GM19351 (cell line): ENCODE measurements at regions not wholly inside any gene's neighbourhood (a gene's known extent, or its start where the extent isn't known, plus 50 kb on each side); places are given as distances from the start of the nearest gene placed in this dataset.

Experiments used
- ATAC-seq: cut with Tn5 transposase; IDR thresholded peaks from one replicate; pipeline ENCODE4 v1.9.1; 2021; ENCODE audit warnings: mild to moderate bottlenecking, moderate library complexity; ENCODE audit not compliant: unreplicated experiment

DNA sequence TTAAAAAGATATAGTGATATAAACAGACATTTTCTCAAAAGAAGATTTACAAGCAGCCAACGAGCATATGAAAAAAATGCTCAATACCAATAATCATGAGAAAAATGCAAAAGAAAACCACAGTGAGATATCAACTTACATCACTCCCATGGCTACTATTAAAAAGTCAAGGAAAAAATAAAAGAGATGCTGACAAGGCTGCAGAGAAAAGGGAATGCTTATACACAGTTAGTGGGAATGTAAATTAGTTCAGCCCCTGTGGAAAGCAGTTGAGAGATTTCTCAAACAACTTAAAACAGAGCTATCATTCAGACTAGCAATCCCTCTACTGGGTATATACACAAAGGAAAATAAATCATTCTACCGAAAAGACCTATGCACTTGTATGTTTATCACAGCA lies 97.1 kb upstream of the CARD18 start:
- ATAC-seq = no peak

DNA sequence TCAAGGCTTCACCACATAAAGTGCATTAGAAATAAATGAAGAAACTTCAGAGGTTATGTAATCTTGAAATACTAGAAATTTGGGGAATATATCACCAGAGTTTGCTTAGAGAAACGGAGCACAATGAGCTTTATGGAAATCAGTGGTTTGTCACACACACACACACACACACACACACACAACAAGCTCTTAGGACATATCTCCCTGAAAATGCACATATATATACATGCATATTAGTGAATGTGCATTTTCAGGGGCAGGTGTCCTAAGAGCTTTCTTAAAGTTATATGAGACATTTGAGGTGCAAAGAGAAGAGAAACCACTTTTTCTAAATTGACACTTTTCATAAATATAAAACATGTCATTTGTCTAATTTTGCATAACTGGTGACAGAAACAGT lies 93.7 kb upstream of the CARD18 start:
- ATAC-seq = no peak

DNA sequence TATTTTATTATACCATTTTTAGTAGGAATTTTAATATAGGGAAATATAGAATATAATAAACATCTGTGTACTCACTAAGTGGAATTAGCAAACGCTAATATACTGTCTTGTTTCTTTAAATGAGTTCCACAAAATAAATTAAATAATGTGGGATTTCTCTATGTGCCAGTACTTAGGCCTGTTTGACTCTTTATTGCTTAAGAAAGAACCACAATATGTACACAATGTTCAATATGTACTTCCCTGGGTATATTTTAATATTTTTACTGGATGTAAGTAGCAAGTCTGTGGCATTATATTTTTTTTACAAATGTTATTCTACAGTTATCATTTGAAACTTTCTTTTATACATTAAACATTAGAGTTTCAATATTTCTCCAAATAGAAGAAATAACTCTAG lies 92.5 kb upstream of the CARD18 start:
- no peak for ATAC-seq

DNA sequence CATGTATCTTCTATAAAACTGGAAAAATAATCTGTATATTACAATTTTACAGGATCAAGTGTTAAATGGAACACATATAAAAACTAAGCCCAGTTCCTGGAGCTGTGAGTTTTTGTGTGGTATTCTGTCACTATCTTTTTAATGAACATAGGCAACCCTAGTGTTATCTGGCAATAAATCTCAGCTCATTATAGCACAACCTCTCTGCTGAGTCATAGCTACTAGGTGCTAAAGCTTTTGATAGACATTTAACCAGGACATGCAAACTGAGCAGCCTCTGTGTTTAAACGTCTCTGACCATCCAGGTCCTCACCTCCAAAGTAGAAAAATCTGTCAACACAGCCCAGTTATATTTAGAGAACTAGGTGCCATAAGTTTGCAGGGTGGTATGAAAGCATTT lies 91.0 kb upstream of the CARD18 start:
- no peak for ATAC-seq

DNA sequence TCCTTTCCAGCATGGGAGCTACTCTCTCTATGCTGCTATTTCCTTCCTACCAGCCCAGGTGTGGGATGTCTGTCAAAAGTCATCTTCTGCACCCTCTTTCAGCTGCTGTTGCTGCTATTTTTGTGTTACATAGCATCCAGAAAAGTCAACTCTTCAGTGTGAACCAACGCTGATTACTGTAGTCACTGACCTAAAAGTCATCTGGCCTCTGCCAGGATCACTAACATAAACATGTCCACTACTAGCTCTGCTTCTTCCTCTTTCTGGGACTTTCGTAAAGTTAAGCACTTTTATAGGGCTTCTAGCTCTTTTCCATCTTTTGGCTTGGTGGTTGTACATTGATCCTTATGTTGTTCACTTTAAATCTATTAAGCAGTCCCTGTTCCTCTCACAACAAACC lies 90.2 kb upstream of the CARD18 start:
- no peak for ATAC-seq

DNA sequence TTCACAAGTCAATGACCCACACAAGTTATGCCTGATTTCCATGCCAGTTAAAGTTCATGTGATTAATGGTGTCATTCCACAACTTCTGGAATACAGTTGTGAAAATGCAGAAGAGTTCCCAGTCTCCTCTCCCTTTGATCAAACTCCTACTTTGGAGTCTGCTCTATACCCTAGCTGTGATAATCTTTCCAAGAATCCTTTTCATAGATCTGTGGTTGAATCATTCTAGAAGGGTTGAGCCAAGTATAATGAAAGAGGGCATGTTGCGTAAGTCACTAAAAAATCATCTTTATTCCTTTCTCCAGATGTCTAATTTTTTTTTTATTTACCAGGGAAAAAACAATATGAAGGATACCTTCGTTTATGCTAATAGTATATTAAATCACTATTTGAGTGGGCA lies 89.7 kb upstream of the CARD18 start:
- ATAC-seq = no peak

DNA sequence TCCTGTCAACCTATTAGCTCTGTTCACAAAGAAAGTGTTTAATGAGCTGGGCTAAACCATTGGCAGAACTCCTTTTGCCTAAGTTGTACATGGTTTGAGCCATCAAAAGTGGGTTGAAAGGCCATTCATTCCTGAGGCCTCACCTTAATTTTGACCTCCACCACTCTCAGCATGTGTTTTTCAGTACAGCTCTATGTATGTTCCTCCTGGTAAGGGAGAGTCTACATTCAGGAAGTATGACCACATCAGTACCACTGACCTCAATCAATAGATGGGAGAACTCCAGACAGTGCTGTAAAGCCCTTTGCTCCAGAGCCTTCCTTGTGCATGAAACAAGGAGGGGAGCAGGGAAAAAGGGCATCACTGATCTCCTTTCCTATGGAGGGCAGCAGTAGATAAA lies 87.8 kb upstream of the CARD18 start:
- no peak for ATAC-seq

DNA sequence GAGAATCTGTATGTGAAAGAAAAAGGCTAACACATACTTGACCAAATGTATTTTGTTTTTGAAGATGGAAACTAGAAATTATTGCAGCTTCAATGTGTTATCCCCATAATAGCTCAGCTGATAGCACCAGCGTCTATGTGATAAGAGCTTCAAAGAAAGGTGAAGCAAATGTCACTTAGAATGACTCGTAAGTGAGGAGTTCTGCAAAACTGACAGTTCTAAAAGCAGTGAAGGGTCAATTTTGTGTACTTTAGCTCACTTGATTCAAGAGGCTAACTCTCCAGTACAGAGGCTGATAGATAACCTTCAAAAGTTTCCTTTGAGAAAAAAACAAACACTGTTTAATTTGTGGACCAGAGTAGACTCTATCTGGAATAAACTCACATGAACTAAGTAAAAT lies 87.2 kb upstream of the CARD18 start:
- ATAC-seq = no peak

DNA sequence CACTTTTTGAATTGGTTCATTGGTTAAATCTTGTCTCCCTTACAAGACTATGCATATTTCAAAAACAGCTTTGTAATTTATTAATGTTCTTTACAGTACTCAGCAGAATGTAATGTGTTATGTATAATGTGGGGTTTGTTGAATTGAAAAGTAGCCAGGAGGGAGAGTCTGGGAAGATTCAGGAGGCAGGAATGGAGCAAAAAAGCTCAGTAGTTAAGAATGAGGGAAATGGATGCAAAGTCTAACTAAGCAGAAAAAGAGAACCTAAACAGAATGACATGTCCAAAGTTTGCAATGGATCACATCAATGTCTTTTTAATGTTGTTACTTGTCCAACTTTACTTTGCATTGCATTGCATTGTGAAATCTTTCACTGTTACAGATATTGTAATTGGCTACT lies 86.5 kb upstream of the CARD18 start:
- no peak for ATAC-seq

DNA sequence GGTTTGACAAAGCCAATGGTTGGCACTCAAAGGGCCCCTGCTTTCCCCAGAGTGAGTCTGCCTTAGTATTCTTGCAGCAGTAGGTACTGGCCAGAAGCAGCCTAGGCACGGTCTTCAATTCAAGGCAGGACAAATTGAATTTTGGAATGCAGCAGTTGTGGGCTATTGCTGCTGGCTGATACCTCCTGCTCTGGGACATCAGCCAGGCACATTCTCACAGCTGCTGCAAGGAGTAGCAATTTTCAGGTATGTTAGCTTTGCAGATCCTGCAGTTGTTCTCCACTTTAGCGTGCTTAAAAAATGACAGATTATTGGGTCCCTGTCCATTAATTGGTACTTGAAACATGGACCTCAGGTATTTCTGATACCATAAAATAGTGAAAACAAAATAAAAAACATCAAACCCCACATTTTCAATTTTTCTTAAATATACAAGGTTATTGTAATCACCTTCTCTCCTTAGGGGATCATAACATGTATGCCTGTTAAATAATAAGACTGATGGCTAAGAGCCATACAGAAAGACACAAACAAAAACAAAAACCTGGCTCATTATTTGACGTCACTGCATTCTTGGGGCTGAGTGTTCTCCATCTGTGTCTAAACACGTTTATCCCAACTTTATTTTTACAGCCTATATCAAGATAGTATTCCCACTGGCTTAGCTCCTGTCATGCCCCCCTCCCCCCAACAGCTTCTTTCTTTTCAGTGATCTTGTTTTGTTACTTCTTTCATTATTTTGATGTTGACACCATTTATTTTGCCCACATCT lies 85.1 kb upstream of the CARD18 start:
- no peak for ATAC-seq

DNA sequence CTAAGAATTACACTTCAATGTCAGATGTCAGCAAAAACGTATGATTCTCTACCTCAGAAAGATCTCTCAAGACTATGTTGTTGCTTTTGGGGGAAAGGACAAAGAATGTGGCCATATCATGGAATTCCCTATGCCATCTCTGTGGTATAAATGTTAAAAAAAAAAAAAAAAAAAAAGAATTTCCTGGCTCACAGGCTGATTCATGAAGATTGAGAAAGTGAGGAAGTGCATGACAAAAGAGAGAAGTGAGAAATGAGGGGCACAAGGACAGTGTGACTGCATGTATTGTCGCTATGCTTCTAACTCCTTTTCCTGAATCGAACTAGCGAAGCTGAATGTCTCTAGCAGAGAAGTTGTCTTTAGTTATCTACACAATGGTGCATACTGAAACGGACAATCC lies 80.6 kb upstream of the CARD18 start:
- no peak for ATAC-seq

DNA sequence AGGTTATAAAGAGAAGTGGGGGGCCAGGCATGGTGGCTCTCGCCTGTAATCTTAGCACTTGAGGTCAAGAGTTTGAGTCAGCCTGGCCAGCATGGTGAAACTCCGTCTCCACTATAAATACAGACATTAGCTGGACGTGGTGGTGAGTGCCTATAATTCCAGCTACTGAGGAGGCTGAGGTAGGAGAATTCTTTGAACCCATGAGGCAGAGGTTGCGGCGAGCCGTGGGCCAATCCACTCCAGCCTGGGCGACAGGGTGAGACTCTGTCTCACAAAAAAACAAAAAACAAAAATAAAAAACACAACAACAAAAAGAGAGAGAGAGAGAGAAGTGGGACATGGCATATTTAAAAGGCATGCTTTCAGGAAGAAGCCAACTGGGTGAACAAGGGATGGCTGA lies 80.1 kb upstream of the CARD18 start:
- ATAC-seq = no peak

DNA sequence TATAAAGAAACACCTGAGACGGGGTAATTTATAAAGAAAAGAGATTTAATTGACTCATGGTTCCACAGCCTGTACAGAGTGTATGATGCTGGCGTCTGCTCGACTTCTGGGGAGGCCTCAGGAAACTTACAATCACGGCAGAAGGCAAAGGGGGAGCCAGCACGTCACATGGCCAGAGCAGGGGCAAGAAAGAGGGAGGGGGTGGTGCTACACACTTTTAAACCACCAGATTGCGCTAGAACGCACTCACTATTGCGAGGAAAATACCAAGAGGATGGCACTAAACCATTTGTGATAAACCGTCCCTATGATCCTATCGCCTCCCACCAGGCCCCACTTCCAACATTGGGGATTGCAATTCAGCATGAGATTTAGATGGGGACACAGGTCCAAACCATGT lies 79.7 kb upstream of the CARD18 start:
- no peak for ATAC-seq

DNA sequence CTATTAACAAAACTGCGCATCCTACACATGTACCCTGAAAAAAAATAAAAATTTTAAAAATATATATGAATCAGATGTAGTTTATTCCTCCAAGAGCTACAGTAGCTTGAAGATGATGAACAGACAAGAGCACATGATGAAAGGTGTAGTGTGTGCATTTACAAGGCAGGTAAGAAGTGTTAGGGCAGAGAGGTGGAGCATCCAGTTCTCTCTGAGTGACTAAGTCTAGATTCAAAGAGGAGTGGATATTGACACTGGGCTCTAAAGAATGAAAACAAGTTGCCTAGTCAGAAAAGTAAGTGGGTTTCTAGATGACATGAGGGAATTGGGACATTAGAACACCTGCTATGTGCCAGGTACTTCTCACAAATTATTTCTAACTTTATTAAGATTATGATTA lies 76.0 kb upstream of the CARD18 start:
- ATAC-seq = no peak

DNA sequence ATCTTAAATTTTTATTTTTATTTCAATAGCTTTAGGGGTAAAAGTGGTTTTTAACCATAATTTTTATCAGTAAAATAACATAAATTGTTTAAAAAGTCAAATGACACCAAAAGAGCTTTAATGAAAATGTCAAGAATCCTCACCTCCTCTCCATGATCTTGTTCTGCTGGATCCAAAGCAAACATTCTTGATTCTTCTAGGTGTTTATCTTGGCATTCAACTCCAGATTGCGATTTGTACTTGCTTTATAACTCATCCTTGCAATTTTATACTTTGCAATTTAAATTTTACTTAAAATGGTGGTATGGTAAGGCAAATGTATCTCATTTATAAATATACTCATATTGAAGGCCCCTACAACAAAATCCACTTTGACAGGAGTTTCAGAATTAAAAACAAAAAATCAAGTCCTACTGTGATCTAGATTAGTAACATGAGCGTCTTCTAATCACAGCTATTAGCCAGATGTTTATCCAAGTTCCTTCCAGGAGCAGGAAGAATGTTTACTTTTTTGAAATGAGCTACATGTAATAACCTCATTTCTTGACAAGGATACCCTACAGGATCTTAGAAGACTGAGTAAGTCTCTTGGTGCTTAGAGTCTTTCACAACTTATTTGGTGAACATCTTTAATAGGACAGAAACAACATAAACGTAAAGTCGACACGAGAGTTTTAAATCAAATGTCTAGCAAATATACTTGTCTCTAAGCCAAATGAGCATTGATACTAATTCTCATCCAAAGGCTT lies 72.4 kb upstream of the CARD18 start:
- no peak for ATAC-seq

DNA sequence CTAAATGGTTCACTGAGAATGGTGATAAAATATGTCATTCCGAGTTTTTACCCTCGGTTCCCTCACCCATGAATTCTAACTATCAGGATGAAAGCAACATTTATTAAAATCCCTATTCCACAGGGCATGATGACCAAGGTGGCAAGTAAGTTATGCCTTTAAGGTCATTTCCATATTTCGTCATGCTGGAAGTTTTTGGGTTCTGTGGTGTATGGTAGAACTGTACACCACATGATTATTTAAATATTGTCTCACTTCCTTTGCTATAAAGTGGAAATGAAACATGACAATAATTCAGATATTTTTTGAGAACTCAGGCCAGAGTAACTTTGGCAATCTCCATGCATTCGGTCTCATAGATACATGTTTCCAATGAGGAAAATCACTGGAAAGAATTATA lies 68.5 kb upstream of the CARD18 start:
- no peak for ATAC-seq

DNA sequence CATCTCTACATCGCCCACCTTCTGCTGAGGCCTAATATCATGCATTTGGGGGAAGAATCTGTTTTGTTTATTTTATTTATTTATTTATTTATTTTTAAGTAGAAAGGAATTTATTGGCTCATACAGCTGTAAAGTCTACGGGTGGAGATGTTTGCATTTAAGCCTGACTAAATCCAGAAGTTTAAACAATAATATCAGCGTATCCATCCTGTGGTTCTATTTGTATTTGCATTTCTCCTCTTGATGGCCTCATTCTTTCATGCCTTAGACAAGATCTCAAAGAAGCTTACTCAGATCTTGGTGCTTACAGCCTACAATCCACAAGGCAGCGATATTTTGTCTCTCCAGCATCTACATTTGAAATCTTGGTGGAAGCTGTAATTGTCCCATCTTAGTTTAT lies 67.1 kb upstream of the CARD18 start:
- ATAC-seq = no peak

DNA sequence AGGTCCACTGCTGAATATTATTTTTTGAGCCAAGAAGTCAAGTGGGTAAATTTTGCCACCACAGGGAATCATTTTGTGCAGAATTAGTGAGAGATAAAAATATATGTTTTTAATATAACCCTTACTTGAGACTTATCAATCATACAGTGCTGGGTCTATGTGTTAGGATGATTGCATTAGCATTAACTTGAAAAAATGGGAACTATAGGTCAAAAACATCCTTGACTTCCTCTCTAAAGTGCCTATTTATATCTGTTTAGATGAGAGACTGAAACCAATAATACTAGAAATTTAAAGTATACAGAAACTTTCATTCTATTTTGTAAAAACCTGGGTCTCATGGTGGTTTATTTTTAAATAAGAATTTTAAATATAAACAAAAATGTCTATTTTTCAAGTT lies 65.1 kb upstream of the CARD18 start:
- ATAC-seq = no peak

DNA sequence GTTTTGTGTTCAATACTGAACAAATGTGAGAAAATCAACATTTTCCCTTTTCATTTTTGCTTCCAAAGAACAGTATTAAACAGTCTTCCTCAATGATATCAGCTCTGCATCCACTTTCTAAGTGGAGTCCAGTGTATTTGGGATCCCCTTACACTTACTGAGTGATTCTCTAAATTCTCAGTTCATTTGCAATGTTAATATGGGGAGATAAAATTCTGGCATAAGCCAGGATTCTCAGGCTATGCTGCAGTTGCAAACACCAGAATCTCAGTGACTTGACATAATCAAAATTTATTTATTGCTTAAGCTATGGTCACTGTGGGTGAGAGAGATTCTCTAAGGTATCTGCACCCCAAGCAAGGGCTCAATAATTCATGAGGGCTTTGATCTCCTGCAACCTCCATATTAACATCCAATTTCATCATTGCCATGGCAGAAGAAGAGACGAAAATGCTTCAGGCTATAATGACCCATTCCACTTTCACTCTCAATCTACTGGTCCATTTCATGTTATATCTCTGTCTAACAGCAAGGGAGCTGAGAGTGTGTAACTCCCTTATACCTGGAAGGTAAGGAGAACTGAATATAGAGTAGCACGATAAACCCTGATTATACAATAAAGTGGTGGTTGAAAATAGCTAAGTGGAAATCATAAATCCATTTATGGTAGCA lies 64.1 kb upstream of the CARD18 start:
- no peak for ATAC-seq

DNA sequence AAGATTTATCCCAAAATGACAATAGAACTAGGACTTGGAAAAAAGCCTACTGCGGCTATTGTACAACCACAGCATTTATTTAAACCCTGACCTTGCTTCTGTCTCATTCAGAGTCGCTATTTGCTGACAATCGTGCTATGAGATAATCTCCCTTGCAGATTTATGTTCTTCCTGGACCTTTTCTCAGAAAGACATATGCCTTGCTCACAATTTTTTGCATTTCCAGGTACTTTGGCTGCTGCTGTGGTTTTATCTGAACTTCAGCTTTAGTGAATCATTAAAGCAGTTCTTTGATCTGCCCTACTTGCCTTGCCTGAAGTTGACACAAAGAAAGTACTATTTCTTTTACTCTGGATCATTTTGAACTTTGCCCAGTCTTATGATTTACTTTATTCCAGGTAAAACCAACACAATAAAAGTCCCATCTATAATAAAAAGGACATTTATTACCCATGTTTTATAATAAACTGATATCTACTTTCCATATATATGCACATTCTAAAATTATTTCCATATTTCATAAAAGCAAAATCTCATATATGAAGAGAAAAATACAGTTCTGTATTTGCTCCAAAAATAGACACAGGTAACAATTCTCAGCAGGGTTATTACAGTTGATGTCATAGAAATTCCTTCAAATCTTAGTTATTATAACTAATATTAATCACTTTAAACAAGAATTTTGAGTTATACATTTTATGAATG lies 63.4 kb upstream of the CARD18 start:
- ATAC-seq = no peak

DNA sequence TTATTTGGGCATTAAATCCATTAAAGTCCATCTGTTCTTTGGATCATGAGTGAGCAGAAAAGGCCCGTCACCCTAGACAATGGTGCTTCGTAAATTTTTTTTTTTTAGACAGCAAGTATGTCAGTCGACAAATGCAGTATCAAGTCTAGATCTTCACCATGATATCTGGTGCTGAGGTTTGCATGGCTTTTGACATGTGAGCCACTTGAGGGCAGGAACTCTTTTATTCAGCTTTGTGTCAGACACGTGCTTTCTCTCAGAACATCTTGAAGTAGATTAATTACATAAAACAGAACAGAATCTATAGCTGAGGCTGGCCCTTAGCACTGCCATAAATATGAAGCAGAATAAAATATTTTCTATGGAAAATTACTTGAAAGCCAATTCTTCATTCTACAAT lies 62.9 kb upstream of the CARD18 start:
- ATAC-seq = no peak

DNA sequence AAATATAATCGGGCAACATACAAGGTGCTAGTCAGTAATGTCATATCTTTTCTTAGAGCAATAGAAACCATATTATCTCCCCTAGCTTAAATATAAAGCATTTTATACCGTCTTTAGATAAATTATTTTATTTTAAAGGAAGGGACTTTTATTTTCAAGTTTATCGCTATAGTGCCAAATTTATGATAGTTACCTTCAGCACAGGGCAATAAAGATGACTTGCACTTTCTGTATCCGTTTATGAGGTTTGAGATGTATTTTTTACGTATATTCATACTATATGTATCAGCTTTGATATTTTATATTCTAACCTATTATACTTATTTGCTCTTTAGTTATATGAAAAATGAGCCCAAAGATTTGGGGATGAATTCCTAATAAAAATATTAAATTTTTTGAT lies 61.6 kb upstream of the CARD18 start:
- ATAC-seq = no peak
